ENCODE measurements at regions not wholly inside any gene's neighbourhood (a gene's known extent, or its start where the extent isn't known, plus 50 kb on each side); places are given as distances from the start of the nearest gene placed in this dataset.

- TF ChIP-seq POLR2A (IDR thresholded peaks at IDR 0.05) (no peak), CTCF (IDR thresholded peaks at IDR 0.05) (no peak)
These were observed 82.6 kb upstream of the WDR26 start for GRCh38 chr1:224517171-224517570.
